ENCODE measurements at regions not wholly inside any gene's neighbourhood (a gene's known extent, or its start where the extent isn't known, plus 50 kb on each side); places are given as distances from the start of the nearest gene placed in this dataset.

GRCh38 chr2:48108455-48108854 is 202.2 kb upstream of the FBXO11 start:
- TF ChIP-seq CTCF (IDR thresholded peaks at IDR 0.05; ENCODE audit: extremely low read depth, low read depth, low read length), result no peak
- no peak for DNase-seq (ENCODE audit: insufficient read length, low spot score, missing footprints)
- Histone ChIP-seq H3K4me2 (ENCODE audit: insufficient read depth, low read length) (no peak overlapping the region), H3K79me2 (ENCODE audit: insufficient read depth, low read length) (no peaks in the 10 kb centered on the region), H3K27me3 (ENCODE audit: insufficient read depth, low read length) (no peaks in the 10 kb centered on the region), H4K20me1 (ENCODE audit: insufficient read depth, low read length) (no peaks in the 10 kb centered on the region), H3K4me1 (ENCODE audit: insufficient read depth, low read length) (peaks cover 27% of the 10 kb centered on the region), H2AFZ (ENCODE audit: low read length) (no peak overlapping the region), H3K36me3 (ENCODE audit: insufficient read depth, low read length) (no peaks in the 10 kb centered on the region), H3K27ac (ENCODE audit: low read depth, low read length) (no peak overlapping the region), H3K9me3 (ENCODE audit: low read depth, low read length) (no peaks in the 10 kb centered on the region), H3K4me3 (ENCODE audit: insufficient read depth, low read length) (no peak overlapping the region)

GRCh38 chr2:48109491-48110204 is 203.3 kb upstream of the FBXO11 start:
- no peak overlapping the region for H3K4me2 ChIP-seq (ENCODE audit: insufficient read depth, low read length)
- H3K27me3 ChIP-seq (ENCODE audit: insufficient read depth, low read length), result no peaks in the 10 kb centered on the region
- H3K27ac ChIP-seq (ENCODE audit: low read depth, low read length), result no peak overlapping the region
- no peak for TF ChIP-seq CTCF (IDR thresholded peaks at IDR 0.05; ENCODE audit: extremely low read depth, low read depth, low read length)
- no peaks in the 10 kb centered on the region for H3K79me2 ChIP-seq (ENCODE audit: insufficient read depth, low read length)
- no peaks in the 10 kb centered on the region for H3K36me3 ChIP-seq (ENCODE audit: insufficient read depth, low read length)
- H3K4me3 ChIP-seq (ENCODE audit: insufficient read depth, low read length), result no peak overlapping the region
- no peak overlapping the region for H2AFZ ChIP-seq (ENCODE audit: low read length)
- H4K20me1 ChIP-seq (ENCODE audit: insufficient read depth, low read length), result no peaks in the 10 kb centered on the region
- H3K4me1 ChIP-seq (ENCODE audit: insufficient read depth, low read length), result peaks cover 27% of the 10 kb centered on the region
- no peaks in the 10 kb centered on the region for H3K9me3 ChIP-seq (ENCODE audit: low read depth, low read length)
- no peak for DNase-seq (ENCODE audit: insufficient read length, low spot score, missing footprints)

GRCh38 chr2:48110492-48110891 is 204.0 kb upstream of the FOXN2 start:
- Histone ChIP-seq H3K79me2 (ENCODE audit: insufficient read depth, low read length) (no peaks in the 10 kb centered on the region), H3K27ac (ENCODE audit: low read depth, low read length) (no peak overlapping the region), H3K4me3 (ENCODE audit: insufficient read depth, low read length) (no peak overlapping the region), H3K27me3 (ENCODE audit: insufficient read depth, low read length) (no peaks in the 10 kb centered on the region), H3K4me2 (ENCODE audit: insufficient read depth, low read length) (no peak overlapping the region), H3K9me3 (ENCODE audit: low read depth, low read length) (no peaks in the 10 kb centered on the region), H3K36me3 (ENCODE audit: insufficient read depth, low read length) (no peaks in the 10 kb centered on the region), H4K20me1 (ENCODE audit: insufficient read depth, low read length) (no peaks in the 10 kb centered on the region), H3K4me1 (ENCODE audit: insufficient read depth, low read length) (peaks cover 27% of the 10 kb centered on the region), H2AFZ (ENCODE audit: low read length) (no peak overlapping the region)
- no peak for DNase-seq (ENCODE audit: insufficient read length, low spot score, missing footprints)
- TF ChIP-seq CTCF (IDR thresholded peaks at IDR 0.05; ENCODE audit: extremely low read depth, low read depth, low read length), result no peak

GRCh38 chr2:48112911-48113680 is 201.4 kb upstream of the FOXN2 start:
- DNase-seq (ENCODE audit: insufficient read length, low spot score, missing footprints), result no peak
- no peak overlapping the region for H3K4me2 ChIP-seq (ENCODE audit: insufficient read depth, low read length)
- no peak overlapping the region for H2AFZ ChIP-seq (ENCODE audit: low read length)
- no peaks in the 10 kb centered on the region for H3K36me3 ChIP-seq (ENCODE audit: insufficient read depth, low read length)
- peaks cover 8% of the 10 kb centered on the region for H3K4me1 ChIP-seq (ENCODE audit: insufficient read depth, low read length)
- H3K27me3 ChIP-seq (ENCODE audit: insufficient read depth, low read length), result no peaks in the 10 kb centered on the region
- no peaks in the 10 kb centered on the region for H3K9me3 ChIP-seq (ENCODE audit: low read depth, low read length)
- no peak for TF ChIP-seq CTCF (IDR thresholded peaks at IDR 0.05; ENCODE audit: extremely low read depth, low read depth, low read length)
- no peaks in the 10 kb centered on the region for H4K20me1 ChIP-seq (ENCODE audit: insufficient read depth, low read length)
- H3K27ac ChIP-seq (ENCODE audit: low read depth, low read length), result no peak overlapping the region
- H3K4me3 ChIP-seq (ENCODE audit: insufficient read depth, low read length), result no peak overlapping the region
- no peaks in the 10 kb centered on the region for H3K79me2 ChIP-seq (ENCODE audit: insufficient read depth, low read length)

Measured in osteoblast (primary cell).